GM18858 (cell line): ENCODE measurements at regions not wholly inside any gene's neighbourhood (a gene's known extent, or its start where the extent isn't known, plus 50 kb on each side); places are given as distances from the start of the nearest gene placed in this dataset.

ENCODE experiments used
- ATAC-seq: cut with Tn5 transposase; IDR thresholded peaks from one replicate; pipeline ENCODE4 v1.9.1; 2021; ENCODE audit not compliant: unreplicated experiment

DNA sequence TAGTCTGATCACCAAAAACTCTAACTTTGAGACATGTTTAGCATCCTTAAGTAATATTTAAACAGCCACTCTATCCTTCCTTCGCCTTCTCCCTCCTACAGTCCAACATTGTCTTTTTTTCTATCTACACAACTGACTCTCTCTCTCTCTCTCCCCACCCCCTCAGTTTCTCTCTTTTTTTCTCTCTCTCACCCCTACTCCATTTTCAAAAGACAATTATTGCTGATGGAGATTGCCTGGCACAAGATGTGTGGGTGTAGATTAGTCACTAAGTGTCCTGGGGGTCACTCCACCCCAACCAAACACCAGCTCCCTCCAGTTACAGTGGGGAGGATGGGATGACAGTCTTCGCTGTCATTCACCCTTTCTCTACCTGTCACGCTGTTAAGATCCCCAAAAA, 94.5 kb upstream of the NFIA start:
- ATAC-seq, result no peak

DNA sequence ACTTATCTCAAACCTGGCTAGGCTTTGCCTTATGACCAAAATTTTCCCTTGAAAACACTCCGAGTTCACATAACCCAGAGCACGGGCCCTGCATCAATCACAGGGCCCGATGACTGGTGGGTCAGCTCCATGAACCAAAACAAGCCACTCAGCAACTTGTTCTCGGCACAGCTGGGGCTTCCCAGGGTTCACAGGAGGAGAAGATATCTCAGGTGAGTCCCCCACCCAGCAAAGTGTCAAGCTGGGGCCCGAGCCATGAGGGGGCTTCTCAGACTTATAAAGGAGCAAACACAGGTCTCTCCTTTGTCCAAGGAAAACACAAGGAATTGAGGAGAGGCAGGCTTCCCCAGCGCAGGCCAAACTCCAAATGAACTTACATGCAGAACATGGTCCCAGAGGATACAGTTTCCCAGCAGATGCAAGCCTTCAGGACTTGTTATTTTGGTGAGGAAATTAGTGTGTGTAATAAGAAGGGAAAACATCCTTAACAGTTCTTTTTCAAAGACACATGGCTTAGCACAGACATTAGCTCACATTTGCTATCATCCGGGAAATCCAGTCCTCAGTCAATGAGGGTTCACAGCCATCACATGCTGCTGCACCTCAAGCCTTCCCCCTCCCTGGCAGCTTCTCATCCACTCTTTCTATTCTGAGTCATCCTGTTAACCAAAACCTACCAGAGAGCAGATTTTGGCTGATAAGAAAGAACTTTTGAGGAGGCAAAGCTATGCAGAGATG, 98.1 kb upstream of the NFIA start:
- no peak for ATAC-seq

DNA sequence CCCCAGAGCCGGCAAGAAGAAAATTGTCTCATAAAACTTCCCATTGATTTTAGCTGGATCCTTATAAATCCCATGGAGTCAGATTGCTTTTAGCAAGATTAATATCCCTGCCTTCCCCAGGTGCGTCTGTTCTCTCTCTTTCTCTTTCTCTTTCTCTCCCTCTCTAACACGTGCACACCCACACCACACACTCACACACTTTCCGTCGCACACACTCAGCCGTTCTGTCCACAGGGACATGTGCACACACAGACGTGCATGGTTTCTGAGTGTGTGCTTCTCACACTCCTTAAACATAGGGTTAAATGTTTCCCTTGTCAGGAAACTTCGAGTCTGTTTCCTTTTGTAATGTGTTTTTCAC, 98.7 kb upstream of the NFIA start:
- no peak for ATAC-seq

DNA sequence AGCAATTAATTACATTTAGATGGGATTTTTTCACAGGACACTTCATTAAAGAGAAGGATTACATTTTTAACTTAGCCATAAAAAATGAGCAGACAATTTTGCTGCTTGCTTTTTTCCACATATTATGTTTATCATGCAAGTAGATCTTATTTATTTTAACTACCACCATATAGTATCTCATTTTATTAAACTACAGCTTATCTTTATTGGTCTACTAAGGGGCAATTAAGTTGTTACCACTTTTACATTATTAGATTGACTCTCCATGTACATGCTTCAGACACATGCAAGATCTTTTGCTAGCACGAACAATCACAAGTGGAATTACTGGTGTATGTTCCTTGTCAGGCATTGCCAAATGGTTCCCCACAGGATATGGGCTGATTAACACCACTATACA, 99.8 kb upstream of the NFIA start:
- ATAC-seq, result no peak

DNA sequence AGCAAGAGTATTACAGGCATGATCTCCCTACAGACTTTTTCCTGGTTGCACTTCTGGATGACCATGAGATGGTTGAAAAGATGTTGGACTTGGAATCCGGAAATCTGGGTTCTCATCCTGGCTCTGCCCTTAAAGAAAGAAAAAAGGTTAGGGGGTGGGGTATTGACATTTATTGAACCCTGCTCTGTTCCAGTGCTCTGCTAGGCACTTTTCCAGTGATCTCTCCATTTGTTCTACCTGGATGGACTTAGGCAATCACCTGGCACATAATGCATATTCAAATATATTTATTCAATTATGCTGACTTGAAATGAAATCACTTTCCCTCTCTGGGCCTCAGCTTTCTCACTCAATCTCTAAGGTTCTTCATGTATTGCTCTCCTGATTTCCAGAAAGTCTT, 101.0 kb upstream of the NFIA start:
- ATAC-seq, result no peak

DNA sequence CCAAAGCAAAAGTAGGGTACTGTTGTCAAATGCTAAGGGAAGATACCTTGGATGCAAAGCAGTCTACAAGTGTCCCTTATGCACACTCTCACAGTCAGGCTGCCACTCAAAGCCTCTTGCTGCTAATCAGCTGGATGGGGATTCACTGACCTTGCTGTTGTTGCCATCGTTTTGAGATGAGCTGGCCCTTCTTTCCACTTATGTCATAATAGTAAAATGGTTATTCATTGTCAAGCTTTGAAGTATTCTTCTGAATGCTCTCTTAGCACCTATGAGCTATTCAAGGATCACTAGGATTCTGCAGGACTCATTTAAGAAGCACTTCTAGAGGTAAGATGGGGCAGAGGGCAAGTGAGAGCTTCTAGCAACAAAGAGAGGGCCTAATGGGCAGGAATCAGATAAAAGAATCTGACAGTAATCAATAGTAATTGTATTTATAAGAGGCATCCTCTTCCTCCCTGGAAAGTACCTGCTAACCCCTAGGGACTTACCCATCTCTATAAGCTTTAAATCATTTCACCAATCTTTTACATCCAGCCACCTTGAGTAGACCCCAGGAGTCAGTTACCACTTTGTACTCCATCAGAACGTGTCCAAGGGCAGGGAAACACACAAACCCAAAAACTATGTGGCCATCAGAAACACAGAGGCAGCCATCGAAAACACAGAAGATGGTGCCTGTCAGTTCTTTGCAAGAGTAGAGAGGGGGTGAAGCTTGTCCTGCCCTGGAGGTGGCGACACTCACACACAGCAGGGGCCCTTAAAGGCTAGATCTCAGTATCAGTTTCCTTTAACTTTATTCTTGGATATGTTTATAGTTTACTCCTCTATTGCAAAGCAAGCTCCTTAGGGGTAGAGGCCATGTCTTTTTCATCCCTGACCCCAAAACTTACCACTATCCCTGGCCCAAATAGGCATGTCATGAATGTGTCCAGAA, 103.7 kb upstream of the NFIA start:
- ATAC-seq, result no peak

DNA sequence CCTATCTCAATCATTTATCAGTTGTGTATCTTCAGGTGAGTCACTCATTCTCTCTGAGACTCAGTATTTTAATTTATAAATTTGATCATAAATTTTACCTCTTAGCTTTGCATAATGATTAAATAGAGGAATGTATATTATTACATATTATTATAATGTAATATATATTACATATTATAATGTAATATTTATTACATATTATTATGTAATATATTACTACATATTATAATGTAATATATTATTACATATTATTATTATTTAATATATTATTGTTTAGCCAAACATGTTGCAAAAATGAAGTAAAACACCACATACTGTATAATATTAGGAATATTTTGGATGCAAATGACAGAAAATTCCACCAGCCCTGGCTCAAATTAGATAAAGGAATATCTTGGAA, 104.7 kb upstream of the NFIA start:
- no peak for ATAC-seq

DNA sequence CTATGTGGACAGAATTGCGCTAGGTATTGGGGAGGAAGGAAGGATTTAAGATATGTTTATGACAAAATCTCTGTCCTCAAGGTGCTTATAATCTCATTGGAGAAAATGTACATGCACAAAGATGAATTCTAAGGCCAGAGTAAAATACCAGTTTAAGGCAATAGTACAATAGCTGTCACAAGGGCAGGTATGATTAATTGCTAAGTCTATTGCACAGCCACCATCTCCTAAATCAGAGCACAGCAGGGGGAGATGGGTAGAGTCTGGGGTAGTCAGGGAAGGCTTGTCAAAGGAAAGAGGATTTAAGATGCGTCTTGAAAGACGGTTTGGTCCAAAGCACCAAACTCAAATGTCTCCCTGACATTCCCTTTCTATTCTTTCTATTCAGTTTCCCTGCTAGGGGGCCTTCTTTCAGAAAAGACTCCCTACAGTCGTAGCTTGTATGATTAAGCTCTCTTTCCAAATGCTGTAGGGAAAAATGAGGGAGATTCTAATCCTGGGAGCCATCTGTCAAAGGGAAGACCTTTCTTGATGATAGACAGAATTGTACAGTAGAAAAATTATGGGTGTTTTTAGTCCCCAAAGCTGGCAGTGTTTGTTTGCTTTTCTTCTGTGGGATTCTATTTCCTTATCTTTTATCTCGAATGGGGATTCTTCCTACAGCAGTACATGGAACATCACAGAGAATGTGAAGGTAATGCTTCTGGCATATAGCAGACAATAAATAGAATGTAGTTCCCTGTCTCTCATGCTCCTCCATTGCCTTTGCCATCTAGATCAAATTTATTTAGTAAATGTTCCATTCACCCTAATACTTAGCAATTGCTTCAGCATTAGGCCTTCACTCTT, 107.6 kb upstream of the NFIA start:
- ATAC-seq, result no peak

DNA sequence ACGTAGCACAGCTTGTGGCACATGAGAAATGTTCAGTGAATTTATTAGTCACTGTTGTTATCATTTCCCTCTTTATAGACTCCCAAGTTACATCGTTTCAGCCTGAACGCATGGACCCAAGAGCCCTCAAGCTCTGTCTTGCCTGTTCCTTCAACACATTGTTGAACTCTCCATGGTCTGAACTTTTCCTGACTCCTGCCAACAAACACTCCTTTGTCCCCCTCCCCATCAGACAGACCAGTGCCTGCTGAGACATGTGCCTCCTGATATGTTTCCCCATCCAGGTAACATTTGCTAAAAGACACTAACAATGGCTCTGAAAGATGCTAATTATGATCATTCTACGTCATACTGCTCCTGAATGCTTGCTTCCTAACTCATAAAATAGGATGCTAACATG, 108.7 kb upstream of the NFIA start:
- ATAC-seq, result no peak

DNA sequence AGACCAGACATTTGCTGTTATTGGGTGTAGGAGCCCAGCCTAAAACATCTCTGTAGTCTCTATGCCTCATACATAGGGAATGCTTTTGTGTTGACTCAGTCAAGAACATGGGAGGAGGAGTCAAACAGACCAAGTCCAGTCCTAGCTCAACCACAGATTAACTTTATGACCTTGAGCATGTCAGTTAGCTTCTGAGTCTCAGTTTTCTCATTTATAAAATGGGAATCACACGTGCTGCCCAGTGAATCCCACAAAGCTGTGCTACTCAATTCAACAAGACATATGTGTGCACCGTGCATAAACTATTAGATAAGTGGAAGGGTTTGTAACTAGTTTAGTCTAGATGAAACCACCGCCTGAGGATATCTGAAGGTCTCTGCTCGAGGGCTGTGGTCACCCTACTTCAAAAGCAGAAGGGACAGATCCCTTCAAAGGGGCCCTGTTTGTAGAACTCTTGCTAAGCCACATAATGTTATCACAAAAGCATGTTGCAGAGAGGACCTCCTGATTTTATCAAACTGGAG, 109.5 kb upstream of the NFIA start:
- ATAC-seq, result no peak

DNA sequence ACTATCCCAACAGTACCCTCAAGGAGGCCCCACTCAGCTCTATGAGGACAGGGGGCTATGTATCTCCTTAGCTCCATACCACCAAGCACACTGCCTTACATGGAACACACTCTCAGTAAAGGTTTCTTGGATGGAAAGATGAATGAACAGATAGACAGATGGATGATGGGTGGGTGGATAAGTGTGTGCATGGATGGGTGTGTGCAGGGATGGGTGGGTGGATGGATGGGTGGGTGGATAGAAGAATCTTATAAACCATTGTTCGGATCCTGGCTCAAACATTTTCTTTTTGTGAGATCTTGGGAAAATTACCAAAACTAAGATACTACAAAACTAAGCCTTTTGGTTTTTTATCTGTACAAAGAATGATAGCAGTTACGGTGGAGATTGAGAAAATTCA, 111.0 kb upstream of the NFIA start:
- ATAC-seq, result no peak

DNA sequence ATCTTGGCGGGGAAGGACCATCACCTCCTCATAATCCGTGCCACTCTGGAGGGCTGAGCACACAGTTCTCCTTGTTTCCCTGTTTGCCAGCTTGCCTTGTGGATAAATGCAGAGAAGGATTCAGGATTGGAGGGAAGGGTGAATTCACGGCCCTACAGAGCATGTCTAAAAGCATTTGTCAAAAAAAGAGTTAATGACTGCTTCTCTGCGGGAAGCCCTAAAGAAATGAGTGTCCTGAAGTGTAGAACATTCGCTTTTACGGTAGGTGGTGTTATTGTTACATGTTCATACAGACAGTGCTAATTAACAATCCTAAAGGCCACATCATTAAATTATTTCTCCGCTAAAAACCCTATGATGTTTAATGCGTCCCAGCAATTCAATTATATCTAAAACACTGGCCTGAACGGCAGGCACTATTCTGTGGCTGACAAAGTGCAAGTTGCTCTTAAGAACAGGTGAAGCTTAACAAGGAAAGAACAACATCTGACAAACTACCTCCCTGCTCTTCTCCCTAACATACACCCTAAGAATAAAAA, 112.3 kb upstream of the NFIA start:
- ATAC-seq, result no peak

DNA sequence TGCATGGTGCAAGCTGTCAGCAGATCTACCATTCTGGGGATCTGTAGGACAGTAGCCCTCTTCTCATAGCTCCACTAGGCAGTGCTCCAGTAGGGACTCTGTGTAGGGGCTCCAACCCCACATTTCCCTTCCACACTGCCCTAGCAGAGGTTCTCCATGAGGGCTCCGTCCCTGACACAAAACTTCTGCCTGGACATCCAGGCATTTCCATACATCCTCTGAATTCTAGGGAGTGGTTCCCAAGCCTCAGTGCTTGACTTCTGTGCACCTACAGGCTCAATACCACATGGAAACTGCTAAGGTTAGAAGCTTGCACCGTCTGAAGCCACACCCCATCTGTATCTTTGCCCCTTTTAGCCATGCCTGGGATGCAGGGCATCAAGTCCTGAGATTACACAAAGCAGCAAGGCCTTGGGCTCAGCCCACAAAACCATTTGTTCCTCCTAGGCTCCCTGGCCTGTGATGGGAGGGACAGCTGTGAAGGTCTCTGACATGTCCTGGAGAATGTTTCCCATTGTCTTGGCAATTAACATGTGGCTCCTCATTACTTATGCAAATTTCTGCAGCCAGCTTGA, 117.0 kb upstream of the NFIA start:
- no peak for ATAC-seq

DNA sequence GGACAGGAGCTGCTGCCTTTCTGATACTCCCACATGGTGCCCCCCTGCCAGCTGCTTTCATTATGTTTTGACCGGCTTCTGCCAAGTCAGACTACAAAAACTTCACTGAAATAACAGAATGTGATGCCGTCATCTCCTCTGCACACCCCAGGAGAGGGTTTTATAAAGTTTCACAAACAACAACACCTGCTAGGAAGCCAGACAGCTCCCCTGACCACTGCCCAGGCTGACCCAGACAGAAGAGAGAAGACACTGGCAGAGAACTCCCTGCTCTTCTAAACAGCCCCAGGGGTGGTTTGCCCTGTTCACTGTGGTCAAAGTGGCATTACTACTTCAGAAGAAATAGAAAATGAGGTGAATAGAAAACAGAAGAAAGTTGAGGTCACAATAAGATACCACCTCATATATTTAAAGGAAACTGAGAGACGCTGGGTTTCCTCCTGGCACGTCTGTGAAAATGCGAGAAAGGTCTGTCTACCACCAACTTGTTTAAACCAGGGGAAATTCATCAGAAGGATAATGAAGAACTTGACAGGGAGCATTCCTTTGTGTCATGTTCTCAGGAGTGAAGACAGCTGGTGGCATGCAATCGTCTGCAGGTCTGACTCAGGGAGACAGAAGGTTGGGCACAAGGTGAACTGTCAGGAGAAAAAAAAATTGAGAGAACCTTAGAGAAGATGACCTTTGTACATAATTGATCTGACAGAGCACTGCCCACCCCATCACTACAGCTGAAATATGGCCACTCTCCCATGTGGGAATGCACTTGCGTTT, 119.0 kb upstream of the NFIA start:
- no peak for ATAC-seq

DNA sequence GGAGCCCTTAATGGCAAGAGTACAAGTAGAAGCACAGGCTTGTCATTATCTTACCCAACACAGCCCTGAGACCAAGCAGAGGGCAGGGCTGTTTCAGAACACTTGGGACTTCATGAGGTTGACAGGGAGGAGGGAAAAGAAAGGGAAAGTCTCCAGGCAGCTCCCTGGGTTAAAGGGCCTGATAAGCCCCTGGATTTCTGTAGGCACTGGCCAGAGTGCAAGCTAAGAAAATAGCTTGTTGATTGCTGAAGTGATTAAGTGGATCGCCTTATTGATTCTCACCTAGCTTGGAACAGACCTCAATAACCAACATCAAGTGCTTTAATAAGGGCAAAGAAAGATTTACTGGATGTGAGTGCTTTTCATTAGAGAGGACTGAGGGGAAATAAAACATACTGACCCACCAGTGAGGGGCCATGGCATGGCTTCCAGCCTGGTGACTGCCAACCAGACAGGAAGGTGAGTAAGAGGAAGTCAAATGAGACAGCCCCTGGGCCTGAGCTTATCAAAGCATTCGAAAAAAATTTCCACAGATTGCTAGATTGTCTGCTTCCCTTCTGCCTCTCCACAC, 121.4 kb upstream of the NFIA start:
- no peak for ATAC-seq

DNA sequence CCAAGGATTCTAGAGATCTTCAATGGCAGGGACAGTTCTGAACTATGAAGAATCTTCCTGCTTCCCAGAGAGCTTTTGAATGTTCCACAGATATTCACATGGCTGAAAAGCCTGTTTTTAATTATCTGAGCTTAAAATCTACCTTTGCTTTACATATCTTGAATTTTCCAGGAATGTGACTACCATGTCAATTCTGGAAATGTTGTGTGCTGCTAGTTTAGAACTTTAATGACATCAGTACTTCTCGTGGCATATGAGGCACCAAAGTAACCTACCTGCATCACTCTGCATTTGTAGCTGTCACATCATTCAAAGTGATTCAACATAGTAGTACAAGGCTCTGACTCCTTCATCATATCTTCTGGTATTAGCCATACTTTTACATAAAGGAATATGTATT, 122.7 kb upstream of the NFIA start:
- ATAC-seq, result no peak

DNA sequence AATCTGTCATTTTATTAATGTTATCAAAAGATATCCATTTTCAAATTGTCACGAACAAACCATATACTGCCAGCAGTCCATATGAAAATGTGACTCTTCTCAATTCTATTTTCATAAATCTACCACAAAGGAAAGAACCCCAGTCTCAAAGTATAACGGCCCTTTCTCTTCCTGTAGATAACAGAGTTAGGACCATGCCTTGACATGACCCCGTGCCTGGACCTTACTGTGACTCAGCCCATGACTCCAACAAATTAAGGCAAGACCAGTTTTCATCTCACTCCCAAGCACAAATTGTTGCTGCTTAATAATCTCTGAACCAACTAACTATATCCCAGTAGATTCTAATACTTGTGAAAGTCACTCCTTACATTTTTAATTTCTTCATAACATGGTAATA, 124.4 kb upstream of the NFIA start:
- no peak for ATAC-seq

DNA sequence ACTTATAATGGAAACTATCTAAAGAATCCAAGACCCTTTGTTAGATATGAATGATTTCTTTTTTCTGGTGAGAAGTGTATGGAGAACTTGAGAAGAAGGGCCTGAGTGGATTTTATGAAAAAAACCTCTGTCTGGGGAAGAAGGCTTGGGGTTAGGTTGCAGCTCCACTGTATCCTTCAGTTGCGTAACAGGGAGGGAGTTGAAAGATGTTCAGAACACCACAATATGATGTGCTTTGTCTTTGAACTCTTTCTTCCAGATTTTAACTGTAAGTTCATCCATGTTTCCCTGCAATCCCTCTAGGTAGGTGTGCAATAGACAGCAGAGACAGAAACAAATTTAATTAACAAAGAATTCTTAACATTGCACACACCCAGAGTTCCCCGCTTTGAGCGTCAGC, 125.8 kb upstream of the NFIA start:
- ATAC-seq, result no peak

DNA sequence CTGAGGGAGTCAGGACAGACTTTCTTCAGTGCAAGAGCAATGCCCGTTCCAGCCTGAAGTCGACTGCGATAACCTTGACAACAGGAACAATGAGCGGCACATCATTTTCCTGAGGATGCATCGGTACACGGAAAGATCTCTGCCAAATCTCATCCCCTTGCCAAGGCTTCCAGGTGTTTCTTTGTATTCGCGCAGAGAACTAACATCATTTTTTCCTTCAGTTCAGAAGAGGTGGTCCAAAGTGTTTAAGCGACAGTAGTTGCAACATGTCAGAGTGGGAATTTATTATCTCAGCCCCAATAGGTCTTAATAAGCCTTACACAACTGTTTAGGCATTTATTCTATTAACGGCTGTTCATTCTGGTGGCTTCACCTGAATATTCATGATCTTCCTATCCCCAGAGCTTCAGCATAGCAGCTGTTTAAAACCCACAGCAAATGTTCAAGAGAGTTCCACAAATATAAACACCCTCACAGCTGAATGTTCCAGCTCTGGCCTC, 129.7 kb upstream of the NFIA start:
- ATAC-seq, result no peak
